SK-N-SH (cell line): ENCODE measurements at regions not wholly inside any gene's neighbourhood (a gene's known extent, or its start where the extent isn't known, plus 50 kb on each side); places are given as distances from the start of the nearest gene placed in this dataset.

Experiments used
- CTCF ChIA-PET: fragments of 300-600, 350-600 bp; formaldehyde crosslinking; extraction: SDS; loops from one replicate; lab custom pipeline; 2021; lab: Yijun Ruan, JAX
- POLR2A ChIA-PET: fragments of 350-600 bp; sonication (Branson Sonifier 250); formaldehyde crosslinking; extraction: SDS; loops from one replicate; lab custom pipeline; 2020; ENCODE audit warnings: antibody characterized with exemption, inconsistent platforms; lab: Yijun Ruan, JAX
- DNase-seq: peaks from one replicate; pipeline ENCODE4 v3.0.0; 2012
- H2AFZ ChIP-seq: fragments of 200-600 bp; sonication (generic); 2 replicates; pipeline ENCODE4 v1.8.1; 2016; ENCODE audit warnings: antibody characterized with exemption, mild to moderate bottlenecking, low read depth
- H3F3A ChIP-seq: fragments of 200-600 bp; sonication (generic); replicated peaks from 2 replicates; pipeline ENCODE3; 2016; ENCODE audit warnings: antibody characterized with exemption, mild to moderate bottlenecking; ENCODE audit not compliant: insufficient read depth
- H3K27ac ChIP-seq, 2 experiments: fragments of 200-500 bp in 1 of 2; fragments of 200-600 bp in 1 of 2; sonication (Bioruptor generic) in 1 of 2; sonication (generic), shearing (Covaris generic) in 1 of 2; 2 replicates each; pipeline versions ENCODE4 v1.5.1 to v1.6.1; 2014 to 2016; ENCODE audit warnings: low read depth in 2 of 2, inconsistent platforms in 1 of 2, low read length in 1 of 2, mild to moderate bottlenecking in 1 of 2, mixed read lengths in 1 of 2
- H3K27me3 ChIP-seq: fragments of 200-600 bp; sonication (generic), shearing (Covaris generic); 2 replicates; pipeline ENCODE4 v1.6.1; 2016; ENCODE audit warnings: mixed run types; ENCODE audit not compliant: insufficient read depth
- H3K36me3 ChIP-seq, 2 experiments: fragments of 200-500 bp in 1 of 2; fragments of 200-600 bp in 1 of 2; sonication (Bioruptor generic) in 1 of 2; sonication (generic) in 1 of 2; replicated peaks in 1 of 2; 2 replicates each; pipeline versions ENCODE3 to v1.5.1; 2014 to 2016; ENCODE audit warnings: low read length in 1 of 2, mild to moderate bottlenecking in 1 of 2; ENCODE audit not compliant: insufficient read depth in 2 of 2, control insufficient read depth in 1 of 2
- H3K4me1 ChIP-seq, 2 experiments: fragments of 200-500 bp in 1 of 2; fragments of 200-600 bp in 1 of 2; sonication (Bioruptor generic) in 1 of 2; sonication (generic), shearing (Covaris generic) in 1 of 2; 2 replicates each; pipeline versions ENCODE4 v1.5.1 to v1.6.1; 2014 to 2016; ENCODE audit warnings: low read depth in 1 of 2, low read length in 1 of 2, mixed run types in 1 of 2; ENCODE audit not compliant: insufficient read depth in 2 of 2, control insufficient read depth in 1 of 2
- H3K4me2 ChIP-seq: fragments of 200-600 bp; sonication (generic), shearing (Covaris generic); 2 replicates; pipeline ENCODE4 v1.6.1; 2017; ENCODE audit warnings: mixed run types
- H3K4me3 ChIP-seq, 2 experiments: fragments of 200-500 bp in 1 of 2; fragments of 200-600 bp in 1 of 2; sonication (Bioruptor generic) in 1 of 2; sonication (generic), shearing (Covaris generic) in 1 of 2; 2 replicates each; pipeline versions ENCODE4 v1.5.1 to v1.8.1; 2014 to 2016; ENCODE audit warnings: low read depth in 2 of 2, inconsistent platforms in 1 of 2, low read length in 1 of 2, mild to moderate bottlenecking in 1 of 2, mixed read lengths in 1 of 2, moderate library complexity in 1 of 2
- H3K79me2 ChIP-seq: fragments of 200-600 bp; sonication (generic); 2 replicates; pipeline ENCODE4 v1.8.1; 2017; ENCODE audit warnings: mild to moderate bottlenecking; ENCODE audit not compliant: insufficient read depth
- H3K9ac ChIP-seq: fragments of 200-600 bp; sonication (generic); 2 replicates; pipeline ENCODE4 v1.6.1; 2017; ENCODE audit warnings: mixed run types
- H3K9me2 ChIP-seq: fragments of 200-600 bp; sonication (generic); 2 replicates; pipeline ENCODE4 v1.6.1; 2017; ENCODE audit warnings: mixed run types
- H3K9me3 ChIP-seq: fragments of 200-600 bp; sonication (generic); 2 replicates; pipeline ENCODE4 v1.6.1; 2017; ENCODE audit warnings: mixed run types, mild to moderate bottlenecking, moderate library complexity
- H4K20me1 ChIP-seq: fragments of 200-600 bp; sonication (generic); 2 replicates; pipeline ENCODE4 v1.6.1; 2017; ENCODE audit warnings: mild to moderate bottlenecking, mixed run types; ENCODE audit not compliant: insufficient read depth
- CHD2 ChIP-seq: fragments of 150-350 bp; IDR thresholded peaks from 2 replicates; pipeline ENCODE4 v1.6.1; 2018; ENCODE audit warnings: low read length; ENCODE audit not compliant: partially characterized antibody
- EP300 ChIP-seq, 2 experiments: IDR thresholded peaks; 2 replicates each; pipeline versions ENCODE4 v1.4.0 to v1.6.1; 2012; ENCODE audit warnings: borderline replicate concordance in 1 of 2, low read depth in 1 of 2, low read length in 1 of 2
- EZH2phosphoT487 ChIP-seq: fragments of 200-600 bp; sonication (generic); IDR thresholded peaks from 2 replicates; pipeline ENCODE4 v1.6.1; 2017; ENCODE audit warnings: low read depth, mixed run types, mild to moderate bottlenecking, antibody characterized with exemption, moderate library complexity, borderline replicate concordance
- FOSL2 ChIP-seq: IDR thresholded peaks from 2 replicates; pipeline ENCODE4 v1.4.0; 2012; ENCODE audit warnings: low read depth, mild to moderate bottlenecking, moderate library complexity, borderline replicate concordance
- FOXM1 ChIP-seq: IDR thresholded peaks from 2 replicates; pipeline ENCODE4 v1.4.0; 2012; ENCODE audit warnings: low read depth, mild to moderate bottlenecking
- GATA2 ChIP-seq: sonication (generic); formaldehyde crosslinking; IDR thresholded peaks from 2 replicates; pipeline ENCODE4 v1.5.0; 2020; ENCODE audit warnings: mild to moderate bottlenecking, missing genetic modification reagents
- IRF3 ChIP-seq: fragments of 150-350 bp; IDR thresholded peaks from 2 replicates; pipeline ENCODE4 v1.6.1; 2016; ENCODE audit warnings: mild to moderate bottlenecking, low read depth, low read length
- MAX ChIP-seq: IDR thresholded peaks from 2 replicates; pipeline ENCODE4 v1.4.0; 2012; ENCODE audit warnings: low read depth
- MEF2A ChIP-seq: IDR thresholded peaks from 2 replicates; pipeline ENCODE4 v1.4.0; 2012; ENCODE audit warnings: low read depth, borderline replicate concordance
- MXI1 ChIP-seq: IDR thresholded peaks from 2 replicates; pipeline ENCODE4 v1.6.1; 2012; ENCODE audit warnings: mild to moderate bottlenecking, low read depth, low read length, improper control_type of control experiment
- RAD21 ChIP-seq: IDR thresholded peaks from 2 replicates; pipeline ENCODE4 v1.6.1; 2012; ENCODE audit warnings: mild to moderate bottlenecking, low read length
- RFX5 ChIP-seq: IDR thresholded peaks from 2 replicates; pipeline ENCODE4 v1.6.1; 2012; ENCODE audit warnings: mild to moderate bottlenecking, improper control_type of control experiment, low read length
- SIN3A ChIP-seq: IDR thresholded peaks from 2 replicates; pipeline ENCODE4 v1.6.1; 2012; ENCODE audit warnings: low read depth, mild to moderate bottlenecking, low read length, moderate library complexity, borderline replicate concordance
- SMC3 ChIP-seq: IDR thresholded peaks from 2 replicates; pipeline ENCODE4 v1.6.1; 2012; ENCODE audit warnings: low read depth, low read length, improper control_type of control experiment
- TAF1 ChIP-seq: IDR thresholded peaks from 2 replicates; pipeline ENCODE4 v1.6.1; 2012; ENCODE audit warnings: low read depth, mild to moderate bottlenecking, low read length, moderate library complexity, borderline replicate concordance
- WGBS: methylation state at CpG from one replicate; pipeline ENCODE4 v1.1.6; 2017; ENCODE audit warnings: low lambda C conversion rate; 5-methylcytosine and 5-hydroxymethylcytosine counted together
- TF ChIP-seq, protein P1 (sequence below): IDR thresholded peaks from 2 replicates; pipeline ENCODE4 v1.4.0; 2012; ENCODE audit warnings: low read depth, borderline replicate concordance
- TF ChIP-seq, protein P2 (sequence below): fragments of 200-600 bp; sonication (generic); IDR thresholded peaks from 2 replicates; pipeline ENCODE4 v1.6.1; 2017; ENCODE audit warnings: antibody characterized with exemption, mild to moderate bottlenecking, moderate library complexity
- TF ChIP-seq, protein P3 (sequence below): fragments of 150-350 bp; IDR thresholded peaks from 2 replicates; pipeline ENCODE4 v1.6.1; 2017; ENCODE audit warnings: antibody characterized with exemption, low read length, low read depth, borderline replicate concordance

- DNase-seq = no peak
- POLR2A ChIA-PET = no interaction called here
- H2AFZ ChIP-seq = no peak overlapping the region
- no peaks in the 10 kb centered on the region for H3K36me3 ChIP-seq
- H3K27ac ChIP-seq = no peak overlapping the region
- H3K4me1 ChIP-seq = no peaks in the 10 kb centered on the region
- CTCF ChIA-PET = interaction anchor here (1.7 kb wide), 1 partner anchor 92 kb away, joined by 7 read pairs; no protein-coding TSS in a partner anchor
- H3K79me2 ChIP-seq = no peaks in the 10 kb centered on the region
- no peak overlapping the region for H3K4me3 ChIP-seq
- no peak overlapping the region for H3K9ac ChIP-seq
- no peaks in the 10 kb centered on the region for H3K9me2 ChIP-seq
- WGBS = 70% methylated on average over 3 of the region's 3 CpGs
- H4K20me1 ChIP-seq = no peaks in the 10 kb centered on the region
- no peaks in the 10 kb centered on the region for H3K27me3 ChIP-seq
- H3F3A ChIP-seq = no peaks in the 10 kb centered on the region
- H3K4me2 ChIP-seq = no peak overlapping the region
- TF ChIP-seq, protein P1, sequence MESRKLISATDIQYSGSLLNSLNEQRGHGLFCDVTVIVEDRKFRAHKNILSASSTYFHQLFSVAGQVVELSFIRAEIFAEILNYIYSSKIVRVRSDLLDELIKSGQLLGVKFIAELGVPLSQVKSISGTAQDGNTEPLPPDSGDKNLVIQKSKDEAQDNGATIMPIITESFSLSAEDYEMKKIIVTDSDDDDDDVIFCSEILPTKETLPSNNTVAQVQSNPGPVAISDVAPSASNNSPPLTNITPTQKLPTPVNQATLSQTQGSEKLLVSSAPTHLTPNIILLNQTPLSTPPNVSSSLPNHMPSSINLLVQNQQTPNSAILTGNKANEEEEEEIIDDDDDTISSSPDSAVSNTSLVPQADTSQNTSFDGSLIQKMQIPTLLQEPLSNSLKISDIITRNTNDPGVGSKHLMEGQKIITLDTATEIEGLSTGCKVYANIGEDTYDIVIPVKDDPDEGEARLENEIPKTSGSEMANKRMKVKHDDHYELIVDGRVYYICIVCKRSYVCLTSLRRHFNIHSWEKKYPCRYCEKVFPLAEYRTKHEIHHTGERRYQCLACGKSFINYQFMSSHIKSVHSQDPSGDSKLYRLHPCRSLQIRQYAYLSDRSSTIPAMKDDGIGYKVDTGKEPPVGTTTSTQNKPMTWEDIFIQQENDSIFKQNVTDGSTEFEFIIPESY = no peak
- TF ChIP-seq RFX5 (no peak), EP300 (IDR thresholded peaks at IDR 0.05; ENCODE audit: borderline replicate concordance in 1 of 2, low read depth in 1 of 2, low read length in 1 of 2) (no peak), FOSL2 (no peak), MEF2A (no peak), CHD2 (no peak)
- TF ChIP-seq, protein P2, sequence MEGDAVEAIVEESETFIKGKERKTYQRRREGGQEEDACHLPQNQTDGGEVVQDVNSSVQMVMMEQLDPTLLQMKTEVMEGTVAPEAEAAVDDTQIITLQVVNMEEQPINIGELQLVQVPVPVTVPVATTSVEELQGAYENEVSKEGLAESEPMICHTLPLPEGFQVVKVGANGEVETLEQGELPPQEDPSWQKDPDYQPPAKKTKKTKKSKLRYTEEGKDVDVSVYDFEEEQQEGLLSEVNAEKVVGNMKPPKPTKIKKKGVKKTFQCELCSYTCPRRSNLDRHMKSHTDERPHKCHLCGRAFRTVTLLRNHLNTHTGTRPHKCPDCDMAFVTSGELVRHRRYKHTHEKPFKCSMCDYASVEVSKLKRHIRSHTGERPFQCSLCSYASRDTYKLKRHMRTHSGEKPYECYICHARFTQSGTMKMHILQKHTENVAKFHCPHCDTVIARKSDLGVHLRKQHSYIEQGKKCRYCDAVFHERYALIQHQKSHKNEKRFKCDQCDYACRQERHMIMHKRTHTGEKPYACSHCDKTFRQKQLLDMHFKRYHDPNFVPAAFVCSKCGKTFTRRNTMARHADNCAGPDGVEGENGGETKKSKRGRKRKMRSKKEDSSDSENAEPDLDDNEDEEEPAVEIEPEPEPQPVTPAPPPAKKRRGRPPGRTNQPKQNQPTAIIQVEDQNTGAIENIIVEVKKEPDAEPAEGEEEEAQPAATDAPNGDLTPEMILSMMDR = no peak
- TF ChIP-seq, protein P3, sequence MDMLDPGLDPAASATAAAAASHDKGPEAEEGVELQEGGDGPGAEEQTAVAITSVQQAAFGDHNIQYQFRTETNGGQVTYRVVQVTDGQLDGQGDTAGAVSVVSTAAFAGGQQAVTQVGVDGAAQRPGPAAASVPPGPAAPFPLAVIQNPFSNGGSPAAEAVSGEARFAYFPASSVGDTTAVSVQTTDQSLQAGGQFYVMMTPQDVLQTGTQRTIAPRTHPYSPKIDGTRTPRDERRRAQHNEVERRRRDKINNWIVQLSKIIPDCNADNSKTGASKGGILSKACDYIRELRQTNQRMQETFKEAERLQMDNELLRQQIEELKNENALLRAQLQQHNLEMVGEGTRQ = no peak
- no peaks in the 10 kb centered on the region for H3K9me3 ChIP-seq
Observed at GRCh38 chr18:67108894-67109293, 407.6 kb downstream of the DSEL start.

DNA sequence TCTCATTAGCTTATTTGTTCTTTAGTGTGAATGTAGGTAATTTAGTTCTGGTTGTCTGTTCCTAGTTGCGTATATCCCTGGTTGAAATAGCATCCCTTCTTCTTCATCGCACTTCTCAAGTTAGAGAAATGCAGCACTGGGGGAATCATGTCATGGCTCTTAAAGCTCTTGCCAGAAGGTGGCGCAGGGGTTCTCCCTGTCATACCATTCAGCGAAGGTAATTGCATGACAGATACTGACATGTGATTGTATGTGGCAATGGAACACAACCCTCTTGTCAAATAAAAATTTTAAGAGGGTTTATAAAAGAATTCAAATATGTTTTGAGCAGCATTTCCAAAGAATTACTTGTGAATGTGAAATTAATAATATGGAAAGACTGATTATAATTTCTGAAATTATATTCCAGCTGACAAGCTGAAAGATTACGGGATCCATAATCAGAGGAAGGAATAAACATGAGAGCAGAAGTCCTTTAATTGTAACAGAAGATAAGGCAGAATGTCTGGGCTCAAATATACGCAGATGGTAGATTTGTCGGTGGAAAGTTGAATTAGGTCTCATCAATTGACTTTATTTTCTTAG lies 411.7 kb downstream of the DSEL start:
- peak; percentile 24 for DNase-seq
- Histone ChIP-seq H3K4me3 (peak overlapping the region in 1 of 2 experiments; percentile 48; a peak in 1 of 4 replicates), H3K4me1 (no peaks in the 10 kb centered on the region), H4K20me1 (no peaks in the 10 kb centered on the region), H3K79me2 (no peaks in the 10 kb centered on the region), H3K27me3 (no peaks in the 10 kb centered on the region), H3K27ac (no peak overlapping the region), H3K9ac (no peak overlapping the region), H3K4me2 (no peak overlapping the region), H3K9me2 (no peaks in the 10 kb centered on the region), H3F3A (no peaks in the 10 kb centered on the region), H3K36me3 (no peaks in the 10 kb centered on the region), H2AFZ (no peak overlapping the region), H3K9me3 (no peaks in the 10 kb centered on the region)
- WGBS = 21% methylated on average over 7 of the region's 7 CpGs
- ChIA-PET CTCF (interaction anchor here (0.5 to 4.7 kb wide), 32 partner anchors 10 to 1556 kb away, joined by 3 to 63 read pairs (median 3); no protein-coding TSS in a partner anchor), POLR2A (no interaction called here)
- TF ChIP-seq GATA2 (CRISPR knock-in tag) (no peak), FOXM1 (no peak), MXI1 (peak; percentile 69; the same call in 1 of the 2 replicates), RAD21 (peak; percentile 79), MAX (no peak), TAF1 (no peak), RFX5 (no peak), IRF3 (no peak), EZH2phosphoT487 (no peak), SMC3 (peak; percentile 84), SIN3A (no peak)
- TF ChIP-seq, protein P2 = peak; percentile 90
